Neural progenitor cell (in vitro differentiated cells): ENCODE measurements at regions not wholly inside any gene's neighbourhood (a gene's known extent, or its start where the extent isn't known, plus 50 kb on each side); places are given as distances from the start of the nearest gene placed in this dataset.
"Not testable (repeated sequence)": the region's sequence is repeated elsewhere in the genome, so short reads cannot be mapped to it uniquely, and the experiment has no call there.

ENCODE experiments used
- DNase-seq: peaks from one replicate; pipeline ENCODE4 v3.0.0-alpha.2; 2016; ENCODE audit warnings: low spot score
- H2AFZ ChIP-seq: fragments of 200-600 bp; sonication (generic); replicated peaks from 2 replicates; pipeline ENCODE4 v1.6.1; 2016; ENCODE audit warnings: antibody characterized with exemption
- H3F3A ChIP-seq: fragments of 200-600 bp; sonication (generic); 2 replicates; pipeline ENCODE4 v1.6.1; 2016; ENCODE audit warnings: antibody characterized with exemption, low read depth
- H3K27ac ChIP-seq: fragments of 200-600 bp; sonication (generic); 2 replicates; pipeline ENCODE4 v1.5.1; 2016; ENCODE audit warnings: mild to moderate bottlenecking
- H3K27me3 ChIP-seq: fragments of 200-600 bp; sonication (generic); 2 replicates; pipeline ENCODE4 v1.6.1; 2016; ENCODE audit warnings: mild to moderate bottlenecking, moderate library complexity
- H3K36me3 ChIP-seq: fragments of 200-600 bp; sonication (generic); 2 replicates; pipeline ENCODE4 v1.5.1; 2016
- H3K4me1 ChIP-seq: fragments of 200-600 bp; sonication (generic); 2 replicates; pipeline ENCODE4 v1.6.1; 2016; ENCODE audit warnings: mixed run types
- H3K4me2 ChIP-seq: fragments of 200-600 bp; sonication (generic); 2 replicates; pipeline ENCODE4 v1.6.1; 2016
- H3K4me3 ChIP-seq: fragments of 200-600 bp; sonication (generic); 2 replicates; pipeline ENCODE4 v1.5.1; 2016
- H3K79me2 ChIP-seq: fragments of 200-600 bp; sonication (generic); 2 replicates; pipeline ENCODE4 v1.6.1; 2016; ENCODE audit warnings: low read depth
- H3K9ac ChIP-seq: fragments of 200-600 bp; sonication (generic); 2 replicates; pipeline ENCODE4 v1.6.1; 2016
- H3K9me3 ChIP-seq: fragments of 200-600 bp; sonication (generic); 2 replicates; pipeline ENCODE4 v1.5.1; 2016; ENCODE audit warnings: low read depth
- H4K20me1 ChIP-seq: fragments of 200-600 bp; sonication (generic); 2 replicates; pipeline ENCODE4 v1.6.1; 2016; ENCODE audit warnings: low read depth
- H3K27ac Mint-ChIP-seq: 3 replicates; pipeline ENCODE4 v1.8.0; 2021; ENCODE audit warnings: mixed read lengths
- H3K27me3 Mint-ChIP-seq: 2 replicates; pipeline ENCODE4 v1.8.0; 2022; ENCODE audit warnings: low read depth, mild to moderate bottlenecking, inconsistent platforms, moderate library complexity, mixed read lengths; ENCODE audit not compliant: insufficient read depth
- H3K36me3 Mint-ChIP-seq: 3 replicates; pipeline ENCODE4 v1.8.0; 2021; ENCODE audit warnings: mixed read lengths
- H3K4me1 Mint-ChIP-seq: 3 replicates; pipeline ENCODE4 v1.8.0; 2021; ENCODE audit warnings: mixed read lengths
- H3K4me3 Mint-ChIP-seq: 3 replicates; pipeline ENCODE4 v1.8.0; 2021; ENCODE audit warnings: mild to moderate bottlenecking, moderate library complexity, mixed read lengths
- H3K9me3 Mint-ChIP-seq: 3 replicates; pipeline ENCODE4 v1.8.0; 2020; ENCODE audit warnings: mixed read lengths
- EZH2 ChIP-seq: fragments of 200-600 bp; sonication (generic); IDR thresholded peaks from 2 replicates; pipeline ENCODE4 v1.6.1; 2017; ENCODE audit warnings: antibody characterized with exemption, mild to moderate bottlenecking, moderate library complexity
- EZH2phosphoT487 ChIP-seq: fragments of 200-600 bp; sonication (generic); IDR thresholded peaks from 2 replicates; pipeline ENCODE4 v1.6.1; 2017; ENCODE audit warnings: antibody characterized with exemption
- TF ChIP-seq, protein P1 (sequence below): fragments of 200-600 bp; sonication (generic); IDR thresholded peaks from 2 replicates; pipeline ENCODE4 v1.5.1; 2017; ENCODE audit warnings: antibody characterized with exemption, mild to moderate bottlenecking

DNA sequence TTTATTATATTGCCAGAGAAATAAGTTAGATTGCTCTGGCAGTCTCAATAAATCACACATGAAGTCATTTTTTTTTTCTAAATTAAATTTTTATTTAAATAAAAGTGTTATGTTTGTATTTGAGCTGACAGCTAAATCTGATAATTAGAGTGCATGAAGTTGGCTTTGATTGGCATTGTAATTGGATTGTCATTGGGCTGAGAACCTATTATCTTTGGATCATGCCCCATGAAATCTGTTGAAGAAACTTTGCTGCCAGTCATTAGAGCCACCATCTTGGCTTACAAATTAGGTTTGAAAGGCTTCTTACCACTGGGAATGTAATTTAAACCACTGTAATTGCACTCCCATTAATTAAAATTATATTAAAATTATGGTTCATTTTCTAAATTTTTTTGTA lies 507.9 kb upstream of the FANCL start:
- Mint-ChIP-seq H3K9me3 (peaks cover 13% of the 10 kb centered on the region), H3K4me3 (no peak overlapping the region), H3K27me3 (peaks cover 3% of the 10 kb centered on the region), H3K27ac (no peak overlapping the region), H3K4me1 (no peaks in the 10 kb centered on the region), H3K36me3 (no peaks in the 10 kb centered on the region)
- no peaks in the 10 kb centered on the region for H4K20me1 ChIP-seq
- DNase-seq: no peak
- no peaks in the 10 kb centered on the region for H3F3A ChIP-seq
- H3K4me1 ChIP-seq: no peaks in the 10 kb centered on the region
- H3K27ac ChIP-seq: no peak overlapping the region
- H3K9me3 ChIP-seq: no peaks in the 10 kb centered on the region
- no peaks in the 10 kb centered on the region for H3K36me3 ChIP-seq
- H3K27me3 ChIP-seq: no peaks in the 10 kb centered on the region
- no peak overlapping the region for H3K4me3 ChIP-seq
- TF ChIP-seq, protein P1, sequence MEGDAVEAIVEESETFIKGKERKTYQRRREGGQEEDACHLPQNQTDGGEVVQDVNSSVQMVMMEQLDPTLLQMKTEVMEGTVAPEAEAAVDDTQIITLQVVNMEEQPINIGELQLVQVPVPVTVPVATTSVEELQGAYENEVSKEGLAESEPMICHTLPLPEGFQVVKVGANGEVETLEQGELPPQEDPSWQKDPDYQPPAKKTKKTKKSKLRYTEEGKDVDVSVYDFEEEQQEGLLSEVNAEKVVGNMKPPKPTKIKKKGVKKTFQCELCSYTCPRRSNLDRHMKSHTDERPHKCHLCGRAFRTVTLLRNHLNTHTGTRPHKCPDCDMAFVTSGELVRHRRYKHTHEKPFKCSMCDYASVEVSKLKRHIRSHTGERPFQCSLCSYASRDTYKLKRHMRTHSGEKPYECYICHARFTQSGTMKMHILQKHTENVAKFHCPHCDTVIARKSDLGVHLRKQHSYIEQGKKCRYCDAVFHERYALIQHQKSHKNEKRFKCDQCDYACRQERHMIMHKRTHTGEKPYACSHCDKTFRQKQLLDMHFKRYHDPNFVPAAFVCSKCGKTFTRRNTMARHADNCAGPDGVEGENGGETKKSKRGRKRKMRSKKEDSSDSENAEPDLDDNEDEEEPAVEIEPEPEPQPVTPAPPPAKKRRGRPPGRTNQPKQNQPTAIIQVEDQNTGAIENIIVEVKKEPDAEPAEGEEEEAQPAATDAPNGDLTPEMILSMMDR: no peak
- TF ChIP-seq EZH2: no peak
- no peak for TF ChIP-seq EZH2phosphoT487
- no peak overlapping the region for H2AFZ ChIP-seq
- H3K4me2 ChIP-seq: no peak overlapping the region
- no peaks in the 10 kb centered on the region for H3K79me2 ChIP-seq
- no peak overlapping the region for H3K9ac ChIP-seq

DNA sequence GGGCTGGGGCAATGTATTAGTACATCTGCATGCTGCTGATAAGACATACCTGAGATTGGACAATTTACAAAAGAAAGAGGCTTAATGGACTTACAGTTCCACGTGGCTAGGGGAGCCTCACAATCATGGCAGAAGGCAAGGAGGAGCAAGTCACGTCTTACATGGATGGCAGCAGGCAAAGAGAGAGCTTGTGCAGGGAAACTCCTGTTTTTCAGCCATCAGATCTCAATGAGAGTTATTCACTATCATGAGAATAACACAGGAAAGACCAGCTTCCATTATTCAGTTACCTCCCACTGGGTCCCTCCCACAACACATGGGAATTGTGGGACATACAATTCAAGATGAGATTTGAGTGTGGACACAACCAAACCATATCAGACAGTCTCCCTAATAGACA lies 504.2 kb upstream of the FANCL start:
- H3K9me3 Mint-ChIP-seq: not testable (repeated sequence)

DNA sequence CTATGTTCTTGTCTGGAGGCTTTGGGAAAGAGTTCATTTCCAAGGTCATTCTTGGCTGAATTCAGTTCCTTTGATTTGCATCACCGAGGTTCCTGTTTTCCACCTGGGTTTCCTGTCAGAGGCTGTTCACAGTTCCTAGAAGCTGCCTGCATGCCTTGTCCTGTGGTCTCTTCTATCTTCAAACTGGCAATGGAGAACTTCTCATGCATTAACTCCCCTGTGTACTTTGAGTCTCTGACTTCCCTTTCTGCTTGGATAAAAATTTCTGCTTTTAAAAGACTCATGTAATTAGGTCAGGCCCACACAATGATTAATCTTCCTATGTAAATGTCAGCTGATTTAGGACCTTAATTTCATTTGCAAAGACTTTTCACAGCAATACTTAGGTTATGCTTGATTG lies 499.3 kb upstream of the FANCL start:
- DNase-seq: no peak
- peaks cover 5% of the 10 kb centered on the region for H3K9me3 Mint-ChIP-seq
- Histone ChIP-seq H3K27me3 (no peaks in the 10 kb centered on the region), H3K79me2 (no peaks in the 10 kb centered on the region), H3K4me3 (no peak overlapping the region), H3K4me1 (no peaks in the 10 kb centered on the region), H3K36me3 (no peaks in the 10 kb centered on the region), H3K4me2 (no peak overlapping the region), H2AFZ (no peak overlapping the region), H3K9me3 (no peaks in the 10 kb centered on the region), H3F3A (no peaks in the 10 kb centered on the region), H3K27ac (no peak overlapping the region), H4K20me1 (no peaks in the 10 kb centered on the region), H3K9ac (no peak overlapping the region)
- no peaks in the 10 kb centered on the region for H3K36me3 Mint-ChIP-seq
- TF ChIP-seq EZH2phosphoT487 (no peak), EZH2 (no peak)
- TF ChIP-seq, protein P1: no peak
- H3K4me1 Mint-ChIP-seq: no peaks in the 10 kb centered on the region
- no peak overlapping the region for H3K27ac Mint-ChIP-seq
- H3K27me3 Mint-ChIP-seq: no peaks in the 10 kb centered on the region
- H3K4me3 Mint-ChIP-seq: no peak overlapping the region

More for the DNA sequence above, 504.2 kb upstream of the FANCL start:
- H3K4me3 ChIP-seq, H3K27ac Mint-ChIP-seq, H3F3A ChIP-seq, H3K36me3 ChIP-seq, H3K27me3 Mint-ChIP-seq, H3K4me2 ChIP-seq, H3K4me3 Mint-ChIP-seq, H3K4me1 ChIP-seq, H2AFZ ChIP-seq, H3K9me3 ChIP-seq, H3K79me2 ChIP-seq, H3K36me3 Mint-ChIP-seq, H3K27me3 ChIP-seq, H3K9ac ChIP-seq, H4K20me1 ChIP-seq, DNase-seq, H3K4me1 Mint-ChIP-seq, H3K27ac ChIP-seq: not testable (repeated sequence)

DNA sequence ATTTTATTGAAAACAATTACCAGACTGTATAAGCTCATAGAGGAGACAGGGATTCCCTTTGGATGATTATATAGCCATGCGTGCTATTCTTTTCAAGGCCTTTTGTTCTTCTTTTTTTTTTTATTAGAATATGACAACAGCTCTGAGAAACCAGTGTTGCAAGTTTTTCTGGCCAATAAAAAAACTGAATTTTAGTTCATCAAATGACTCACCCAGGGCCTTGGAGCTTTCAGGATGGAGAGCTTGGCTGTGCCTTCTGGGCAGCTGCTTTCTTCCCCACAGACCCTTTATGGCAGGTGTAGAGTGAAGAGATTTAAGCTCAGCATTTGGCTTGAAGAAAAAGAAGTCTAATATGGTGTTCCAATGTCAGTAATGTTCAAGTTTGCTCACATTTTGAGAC lies 497.9 kb upstream of the FANCL start:
- H3K9ac ChIP-seq: no peak overlapping the region
- H2AFZ ChIP-seq: no peak overlapping the region
- no peak overlapping the region for H3K4me2 ChIP-seq
- no peaks in the 10 kb centered on the region for H3F3A ChIP-seq
- no peaks in the 10 kb centered on the region for H3K9me3 ChIP-seq
- Mint-ChIP-seq H3K36me3 (no peaks in the 10 kb centered on the region), H3K27me3 (no peaks in the 10 kb centered on the region), H3K27ac (no peak overlapping the region), H3K4me1 (no peaks in the 10 kb centered on the region), H3K9me3 (no peaks in the 10 kb centered on the region), H3K4me3 (no peak overlapping the region)
- TF ChIP-seq EZH2 (no peak), EZH2phosphoT487 (no peak)
- TF ChIP-seq, protein P1: no peak
- no peaks in the 10 kb centered on the region for H3K36me3 ChIP-seq
- H3K4me3 ChIP-seq: no peak overlapping the region
- H3K79me2 ChIP-seq: no peaks in the 10 kb centered on the region
- DNase-seq: no peak
- H4K20me1 ChIP-seq: no peaks in the 10 kb centered on the region
- no peaks in the 10 kb centered on the region for H3K4me1 ChIP-seq
- H3K27ac ChIP-seq: no peak overlapping the region
- H3K27me3 ChIP-seq: no peaks in the 10 kb centered on the region
